CD4-positive, alpha-beta memory T cell (primary cell): ENCODE measurements at regions not wholly inside any gene's neighbourhood (a gene's known extent, or its start where the extent isn't known, plus 50 kb on each side); places are given as distances from the start of the nearest gene placed in this dataset.

Source experiments
- CTCF ChIA-PET: fragments of 350-600 bp; sonication (Branson Sonifier 250); formaldehyde crosslinking; loops from one replicate; lab custom pipeline; 2021; ENCODE audit warnings: inconsistent platforms; ENCODE audit not compliant: partially characterized antibody; lab: Charles Lee
- POLR2A ChIA-PET: fragments of 350-600 bp; sonication (Branson Sonifier 250); formaldehyde crosslinking; loops from one replicate; lab custom pipeline; 2021; ENCODE audit not compliant: partially characterized antibody; lab: Charles Lee
- DNase-seq, 5 donors: peaks; one replicate each; pipeline versions ENCODE4 v3.0.0 to v3.0.0-alpha.2; 2020 to 2022; ENCODE audit warnings: mixed read lengths in 1 of 5
- H3K27ac ChIP-seq: one replicate; pipeline ENCODE4 v1.7.0; 2013; ENCODE audit warnings: low read depth, low read length
- H3K27me3 ChIP-seq: 2 replicates; pipeline ENCODE4 v1.7.0; 2013; ENCODE audit warnings: mild to moderate bottlenecking, low read length, moderate library complexity; ENCODE audit not compliant: insufficient read depth
- H3K36me3 ChIP-seq: 2 replicates; pipeline ENCODE4 v1.7.0; 2013; ENCODE audit warnings: mild to moderate bottlenecking, low read length, moderate library complexity; ENCODE audit not compliant: insufficient read depth
- H3K4me1 ChIP-seq: 2 replicates; pipeline ENCODE4 v1.7.0; 2013; ENCODE audit warnings: mild to moderate bottlenecking, low read length, moderate library complexity; ENCODE audit not compliant: insufficient read depth
- H3K4me3 ChIP-seq, 2 donors: one replicate each; pipeline ENCODE4 v1.7.0; 2013; ENCODE audit warnings: low read length in 2 of 2, mild to moderate bottlenecking in 1 of 2
- H3K9me3 ChIP-seq, 2 donors: one replicate each; pipeline ENCODE4 v1.7.0; 2013; ENCODE audit warnings: low read length in 2 of 2, control low read depth in 1 of 2; ENCODE audit not compliant: control insufficient read depth in 1 of 2
- H3K27ac Mint-ChIP-seq, 7 donors: one replicate each; pipeline ENCODE4 v1.8.0; 2020 to 2021; ENCODE audit warnings: mixed read lengths in 7 of 7, mild to moderate bottlenecking in 6 of 7, inconsistent platforms in 3 of 7, moderate library complexity in 3 of 7
- H3K27me3 Mint-ChIP-seq, 2 donors: one replicate each; pipeline ENCODE4 v1.8.0; 2020 to 2021; ENCODE audit warnings: mixed read lengths in 2 of 2
- H3K36me3 Mint-ChIP-seq, 2 donors: one replicate each; pipeline ENCODE4 v1.8.0; 2020 to 2021; ENCODE audit warnings: mixed read lengths in 2 of 2, inconsistent platforms in 1 of 2, mild to moderate bottlenecking in 1 of 2
- H3K4me1 Mint-ChIP-seq, 4 donors: one replicate each; pipeline ENCODE4 v1.8.0; 2020 to 2021; ENCODE audit warnings: mixed read lengths in 4 of 4, mild to moderate bottlenecking in 1 of 4
- H3K4me3 Mint-ChIP-seq, 8 donors: one replicate each; pipeline ENCODE4 v1.8.0; 2020 to 2021; ENCODE audit warnings: mixed read lengths in 8 of 8, mild to moderate bottlenecking in 7 of 8, moderate library complexity in 6 of 8, inconsistent platforms in 3 of 8
- H3K9me3 Mint-ChIP-seq, 8 donors: one replicate each; pipeline ENCODE4 v1.8.0; 2020 to 2021; ENCODE audit warnings: mixed read lengths in 8 of 8, mild to moderate bottlenecking in 5 of 8, inconsistent platforms in 3 of 8, moderate library complexity in 1 of 8
- intact Hi-C: fragments of 100-400 bp; cut with micrococcal nuclease; formaldehyde crosslinking; loops from one replicate; pipeline ENCODE4 v1.15.1; 2023

- Mint-ChIP-seq H3K27ac (no peak overlapping the region), H3K9me3 (peaks cover 0 to 12% (median 4%) of the 10 kb centered on the region in 8 donors), H3K4me1 (no peaks in the 10 kb centered on the region), H3K27me3 (no peaks in the 10 kb centered on the region), H3K36me3 (no peaks in the 10 kb centered on the region), H3K4me3 (no peak overlapping the region)
- intact Hi-C loops, result no loop called here
- H3K27ac ChIP-seq, result no peak overlapping the region
- DNase-seq, result no peak
- ChIA-PET CTCF (no interaction called here), POLR2A (no interaction called here)
- no peak overlapping the region for H3K4me3 ChIP-seq
- no peaks in the 10 kb centered on the region for H3K36me3 ChIP-seq
- no peaks in the 10 kb centered on the region for H3K9me3 ChIP-seq
- no peaks in the 10 kb centered on the region for H3K4me1 ChIP-seq
- H3K27me3 ChIP-seq, result no peaks in the 10 kb centered on the region
Observed at GRCh38 chr1:177585302-177586220, 384.3 kb downstream of the SEC16B start.

- CTCF ChIA-PET, result no interaction called here
- Mint-ChIP-seq H3K4me3 (no peak overlapping the region), H3K27me3 (no peaks in the 10 kb centered on the region)
Observed at GRCh38 chr1:177573901-177574300, 396.0 kb downstream of the SEC16B start.

GRCh38 chr1:177571485-177572076, 398.3 kb downstream of the SEC16B start:
- DNase-seq, result no peak
- no peaks in the 10 kb centered on the region for H3K4me1 ChIP-seq
- ChIA-PET CTCF (no interaction called here), POLR2A (no interaction called here)
- H3K27me3 ChIP-seq, result no peaks in the 10 kb centered on the region
- Mint-ChIP-seq H3K36me3 (no peaks in the 10 kb centered on the region), H3K4me1 (no peaks in the 10 kb centered on the region), H3K27ac (no peak overlapping the region), H3K27me3 (no peaks in the 10 kb centered on the region), H3K4me3 (no peak overlapping the region), H3K9me3 (peaks cover 0 to 10% (median 6%) of the 10 kb centered on the region in 8 donors)
- H3K27ac ChIP-seq, result no peak overlapping the region
- H3K36me3 ChIP-seq, result no peaks in the 10 kb centered on the region
- no peaks in the 10 kb centered on the region for H3K9me3 ChIP-seq
- intact Hi-C loops, result no loop called here
- H3K4me3 ChIP-seq, result no peak overlapping the region

More at GRCh38 chr1:177573901-177574300, 396.0 kb downstream of the SEC16B start:
- POLR2A ChIA-PET, result no interaction called here
- Mint-ChIP-seq H3K27ac (no peak overlapping the region), H3K4me1 (no peaks in the 10 kb centered on the region), H3K9me3 (peaks cover 0 to 10% (median 5%) of the 10 kb centered on the region in 8 donors), H3K36me3 (no peaks in the 10 kb centered on the region)
- no peak overlapping the region for H3K4me3 ChIP-seq
- no peaks in the 10 kb centered on the region for H3K27me3 ChIP-seq
- intact Hi-C loops, result no loop called here
- no peak for DNase-seq
- H3K4me1 ChIP-seq, result no peaks in the 10 kb centered on the region
- no peaks in the 10 kb centered on the region for H3K9me3 ChIP-seq
- no peaks in the 10 kb centered on the region for H3K36me3 ChIP-seq
- no peak overlapping the region for H3K27ac ChIP-seq

GRCh38 chr1:177571076-177571475, 398.8 kb downstream of the SEC16B start:
- H3K36me3 ChIP-seq, result no peaks in the 10 kb centered on the region
- ChIA-PET CTCF (no interaction called here), POLR2A (no interaction called here)
- H3K4me3 Mint-ChIP-seq, result no peak overlapping the region
- no peak overlapping the region for H3K27ac ChIP-seq
- intact Hi-C loops, result no loop called here
- H3K4me1 Mint-ChIP-seq, result no peaks in the 10 kb centered on the region
- DNase-seq, result no peak
- no peak overlapping the region for H3K27ac Mint-ChIP-seq
- H3K4me3 ChIP-seq, result no peak overlapping the region
- H3K4me1 ChIP-seq, result no peaks in the 10 kb centered on the region
- no peaks in the 10 kb centered on the region for H3K27me3 ChIP-seq
- H3K9me3 ChIP-seq, result no peaks in the 10 kb centered on the region
- no peaks in the 10 kb centered on the region for H3K27me3 Mint-ChIP-seq
- H3K36me3 Mint-ChIP-seq, result no peaks in the 10 kb centered on the region
- H3K9me3 Mint-ChIP-seq, result peaks cover 0 to 7% (median 5%) of the 10 kb centered on the region in 8 donors

GRCh38 chr1:177569476-177569875, 398.7 kb downstream of the BRINP2 start:
- Mint-ChIP-seq H3K4me1 (no peaks in the 10 kb centered on the region), H3K9me3 (peaks cover 0 to 5% (median 2%) of the 10 kb centered on the region in 8 donors), H3K36me3 (no peaks in the 10 kb centered on the region), H3K4me3 (no peak overlapping the region), H3K27ac (no peak overlapping the region), H3K27me3 (no peaks in the 10 kb centered on the region)
- Histone ChIP-seq H3K27me3 (no peaks in the 10 kb centered on the region), H3K4me1 (no peaks in the 10 kb centered on the region), H3K4me3 (no peak overlapping the region), H3K9me3 (no peaks in the 10 kb centered on the region), H3K27ac (no peak overlapping the region), H3K36me3 (no peaks in the 10 kb centered on the region)
- ChIA-PET POLR2A (no interaction called here), CTCF (no interaction called here)
- intact Hi-C loops, result no loop called here
- DNase-seq, result no peak

GRCh38 chr1:177568622-177569021, 397.9 kb downstream of the BRINP2 start:
- Histone ChIP-seq H3K27ac (no peak overlapping the region), H3K27me3 (no peaks in the 10 kb centered on the region), H3K4me3 (no peak overlapping the region), H3K36me3 (no peaks in the 10 kb centered on the region), H3K4me1 (no peaks in the 10 kb centered on the region), H3K9me3 (no peaks in the 10 kb centered on the region)
- CTCF ChIA-PET, result no interaction called here
- Mint-ChIP-seq H3K27me3 (no peaks in the 10 kb centered on the region), H3K4me1 (no peaks in the 10 kb centered on the region), H3K4me3 (no peak overlapping the region), H3K36me3 (no peaks in the 10 kb centered on the region), H3K9me3 (peaks cover 0 to 5% (median 2%) of the 10 kb centered on the region in 8 donors), H3K27ac (no peak overlapping the region)
- DNase-seq, result no peak
- POLR2A ChIA-PET, result no interaction called here
- intact Hi-C loops, result no loop called here

- Histone ChIP-seq H3K4me3 (no peak overlapping the region), H3K9me3 (no peaks in the 10 kb centered on the region), H3K36me3 (no peaks in the 10 kb centered on the region), H3K4me1 (no peaks in the 10 kb centered on the region), H3K27me3 (no peaks in the 10 kb centered on the region), H3K27ac (no peak overlapping the region)
- peaks cover 0 to 9% (median 2%) of the 10 kb centered on the region in 8 donors for H3K9me3 Mint-ChIP-seq
- H3K36me3 Mint-ChIP-seq, result no peaks in the 10 kb centered on the region
- no peaks in the 10 kb centered on the region for H3K27me3 Mint-ChIP-seq
- intact Hi-C loops, result no loop called here
- no peak for DNase-seq
- H3K4me1 Mint-ChIP-seq, result no peaks in the 10 kb centered on the region
- H3K27ac Mint-ChIP-seq, result no peak overlapping the region
- CTCF ChIA-PET, result no interaction called here
- no peak overlapping the region for H3K4me3 Mint-ChIP-seq
- POLR2A ChIA-PET, result no interaction called here
Observed at GRCh38 chr1:177567393-177567792, 396.6 kb downstream of the BRINP2 start.
